Right lobe of liver (tissue), 6 donors: ENCODE measurements at regions not wholly inside any gene's neighbourhood (a gene's known extent, or its start where the extent isn't known, plus 50 kb on each side); places are given as distances from the start of the nearest gene placed in this dataset.

Source experiments
- ATAC-seq, 4 donors: fragments of 200-7000 bp; cut with Tn5 transposase; one replicate each; pipeline ENCODE4 v1.9.1; 2020; ENCODE audit warnings: mild to moderate bottlenecking in 4 of 4, moderate library complexity in 4 of 4
- DNase-seq, 3 donors: peaks; one replicate each; pipeline ENCODE4 v3.0.0-alpha.2; 2020
- H3K27ac ChIP-seq, 3 donors: fragments of 200-600 bp; one replicate each; pipeline ENCODE4 v1.8.0; 2022
- H3K27me3 ChIP-seq, 2 donors: fragments of 200-600 bp; one replicate each; pipeline ENCODE4 v1.8.0; 2022
- H3K36me3 ChIP-seq, 4 donors: fragments of 200-600 bp; sonication (generic) in 1 of 4; one replicate each; pipeline versions ENCODE4 v1.5.1 to v1.8.0; 2017 to 2022; ENCODE audit warnings: control low read depth in 1 of 4
- H3K4me1 ChIP-seq, 4 donors: fragments of 200-600 bp; sonication (generic) in 1 of 4; one replicate each; pipeline versions ENCODE4 v1.5.1 to v1.8.0; 2017 to 2022; ENCODE audit warnings: control low read depth in 1 of 4
- H3K4me3 ChIP-seq, 3 donors: fragments of 200-600 bp; one replicate each; pipeline ENCODE4 v1.8.0; 2022
- H3K9me3 ChIP-seq, 4 donors: fragments of 200-600 bp; sonication (generic) in 1 of 4; one replicate each; pipeline versions ENCODE4 v1.5.1 to v1.8.0; 2017 to 2022; ENCODE audit warnings: control low read depth in 1 of 4
- CTCF ChIP-seq, 4 donors: fragments of 200-600 bp in 3 of 4; fragments of 450-650 bp in 1 of 4; IDR thresholded peaks; one replicate each; pipeline versions ENCODE4 v1.5.1 to v1.8.0; 2016 to 2022; ENCODE audit warnings: antibody characterized with exemption in 4 of 4, mild to moderate bottlenecking in 2 of 4
- POLR2A ChIP-seq: fragments of 450-650 bp; IDR thresholded peaks from one replicate; pipeline ENCODE4 v1.6.1; 2017; ENCODE audit warnings: antibody characterized with exemption, mild to moderate bottlenecking
- WGBS: methylation state at CpG from one replicate; pipeline ENCODE4 v1.1.6; 2018; ENCODE audit warnings: low coverage, low lambda C conversion rate; ENCODE audit not compliant: insufficient coverage; ENCODE audit errors: missing lambda C conversion rate; 5-methylcytosine and 5-hydroxymethylcytosine counted together
- intact Hi-C, 2 donors: fragments of 100-400 bp; cut with DNase I; formaldehyde crosslinking; loops; one replicate each; pipeline versions ENCODE4 v1.11.2 to v1.14.1; 2022
- donor health status: DM: no; HTN: yes; CAD: no.
- donor health status: DM: no; HTN: no; CAD: no.
- donor health status: DM: no; HTN: no; CAD: no.
- donor health status: DM: no; HTN: yes; CAD: no.
- donor health status: DM: no; HTN: yes; CAD: no.

GRCh38 chr5:58380655-58381054 is 79.2 kb downstream of the PLK2 start:
- TF ChIP-seq POLR2A = no peak
- TF ChIP-seq CTCF (IDR thresholded peaks at IDR 0.05) = no peak
- no peak for ATAC-seq
- Histone ChIP-seq H3K4me1 (no peaks in the 10 kb centered on the region), H3K27me3 (no peaks in the 10 kb centered on the region), H3K4me3 (no peak overlapping the region), H3K36me3 (no peaks in the 10 kb centered on the region), H3K27ac (no peak overlapping the region), H3K9me3 (no peaks in the 10 kb centered on the region)
- intact Hi-C loops = no loop called here
- DNase-seq = no peak

- WGBS = 60% methylated on average over 4 of the region's 6 CpGs
- intact Hi-C loops = no loop called here
- no peak for TF ChIP-seq POLR2A
- TF ChIP-seq CTCF (IDR thresholded peaks at IDR 0.05) = no peak
These were observed 81.1 kb downstream of the PLK2 start for GRCh38 chr5:58378613-58379390.

GRCh38 chr5:58370606-58371005 is 89.3 kb downstream of the PLK2 start:
- no peaks in the 10 kb centered on the region for H3K36me3 ChIP-seq
- WGBS = 72% methylated on average over 5 of the region's 5 CpGs
- intact Hi-C loops = no loop called here

More at GRCh38 chr5:58378613-58379390, 81.1 kb downstream of the PLK2 start:
- no peaks in the 10 kb centered on the region for H3K4me1 ChIP-seq
- H3K9me3 ChIP-seq = no peaks in the 10 kb centered on the region
- no peak overlapping the region for H3K27ac ChIP-seq
- H3K27me3 ChIP-seq = no peaks in the 10 kb centered on the region
- ATAC-seq = no peak
- no peak overlapping the region for H3K4me3 ChIP-seq
- H3K36me3 ChIP-seq = no peaks in the 10 kb centered on the region
- DNase-seq = no peak

GRCh38 chr5:58369513-58370190 is 90.2 kb downstream of the PLK2 start:
- WGBS = 61% methylated on average over 5 of the region's 5 CpGs
- no peaks in the 10 kb centered on the region for H3K9me3 ChIP-seq
- intact Hi-C loops = no loop called here
- ATAC-seq (no peak), DNase-seq (no peak)
- no peak overlapping the region for H3K27ac ChIP-seq
- no peaks in the 10 kb centered on the region for H3K27me3 ChIP-seq
- no peak overlapping the region for H3K4me3 ChIP-seq
- H3K36me3 ChIP-seq = no peaks in the 10 kb centered on the region
- TF ChIP-seq CTCF (IDR thresholded peaks at IDR 0.05) (no peak), POLR2A (no peak)
- no peaks in the 10 kb centered on the region for H3K4me1 ChIP-seq

More at GRCh38 chr5:58370606-58371005, 89.3 kb downstream of the PLK2 start:
- Histone ChIP-seq H3K4me3 (no peak overlapping the region), H3K4me1 (no peaks in the 10 kb centered on the region), H3K27me3 (no peaks in the 10 kb centered on the region), H3K9me3 (no peaks in the 10 kb centered on the region), H3K27ac (no peak overlapping the region)
- DNase-seq = no peak
- ATAC-seq = no peak
- no peak for TF ChIP-seq POLR2A
- TF ChIP-seq CTCF (IDR thresholded peaks at IDR 0.05) = no peak
